Testis (tissue), 2 donors: ENCODE measurements at regions not wholly inside any gene's neighbourhood (a gene's known extent, or its start where the extent isn't known, plus 50 kb on each side); places are given as distances from the start of the nearest gene placed in this dataset.

Experiments used
- DNase-seq: peaks from one replicate; pipeline ENCODE4 v3.0.0-alpha.2; 2019
- H3K27ac ChIP-seq, 2 donors: fragments of 200-600 bp; sonication (generic); one replicate each; pipeline ENCODE4 v1.5.1; 2019
- H3K27me3 ChIP-seq: fragments of 200-600 bp; sonication (generic); one replicate; pipeline ENCODE4 v1.5.1; 2019
- H3K36me3 ChIP-seq: fragments of 200-600 bp; sonication (generic); one replicate; pipeline ENCODE4 v1.5.1; 2017; ENCODE audit warnings: low read depth; ENCODE audit errors: missing control alignments
- H3K4me1 ChIP-seq: fragments of 200-600 bp; sonication (generic); one replicate; pipeline ENCODE4 v1.5.1; 2019
- H3K4me3 ChIP-seq, 2 donors: fragments of 200-600 bp; sonication (generic); one replicate each; pipeline ENCODE4 v1.5.1; 2017 to 2019
- H3K9me3 ChIP-seq: fragments of 200-600 bp; sonication (generic); one replicate; pipeline ENCODE4 v1.5.1; 2017
- POLR2A ChIP-seq: fragments of 450-650 bp; IDR thresholded peaks from one replicate; pipeline ENCODE4 v1.6.1; 2017; ENCODE audit warnings: antibody characterized with exemption, mild to moderate bottlenecking, moderate library complexity
- WGBS, 2 donors: methylation state at CpG; one replicate each; pipeline ENCODE4 v1.1.5; 2018; 5-methylcytosine and 5-hydroxymethylcytosine counted together
- intact Hi-C: fragments of 100-400 bp; cut with DNase I; formaldehyde crosslinking; loops from one replicate; pipeline ENCODE4 v1.15.1; 2023; ENCODE audit warnings: low total_unique reads
- TF ChIP-seq, protein P1 (sequence below), 3 experiments: fragments of 450-650 bp in 2 of 3; fragments of 200-600 bp in 1 of 3; sonication (generic) in 1 of 3; IDR thresholded peaks; one replicate each; pipeline ENCODE4 v1.5.1; 2016 to 2019; ENCODE audit warnings: antibody characterized with exemption in 3 of 3, mild to moderate bottlenecking in 2 of 3, moderate library complexity in 1 of 3

GRCh38 chr13:73782450-73783449 lies 351.5 kb downstream of the KLF12 start:
- no peak overlapping the region for H3K27ac ChIP-seq
- intact Hi-C loops = no loop called here
- no peaks in the 10 kb centered on the region for H3K36me3 ChIP-seq
- no peaks in the 10 kb centered on the region for H3K27me3 ChIP-seq
- TF ChIP-seq POLR2A = no peak
- TF ChIP-seq, protein P1, sequence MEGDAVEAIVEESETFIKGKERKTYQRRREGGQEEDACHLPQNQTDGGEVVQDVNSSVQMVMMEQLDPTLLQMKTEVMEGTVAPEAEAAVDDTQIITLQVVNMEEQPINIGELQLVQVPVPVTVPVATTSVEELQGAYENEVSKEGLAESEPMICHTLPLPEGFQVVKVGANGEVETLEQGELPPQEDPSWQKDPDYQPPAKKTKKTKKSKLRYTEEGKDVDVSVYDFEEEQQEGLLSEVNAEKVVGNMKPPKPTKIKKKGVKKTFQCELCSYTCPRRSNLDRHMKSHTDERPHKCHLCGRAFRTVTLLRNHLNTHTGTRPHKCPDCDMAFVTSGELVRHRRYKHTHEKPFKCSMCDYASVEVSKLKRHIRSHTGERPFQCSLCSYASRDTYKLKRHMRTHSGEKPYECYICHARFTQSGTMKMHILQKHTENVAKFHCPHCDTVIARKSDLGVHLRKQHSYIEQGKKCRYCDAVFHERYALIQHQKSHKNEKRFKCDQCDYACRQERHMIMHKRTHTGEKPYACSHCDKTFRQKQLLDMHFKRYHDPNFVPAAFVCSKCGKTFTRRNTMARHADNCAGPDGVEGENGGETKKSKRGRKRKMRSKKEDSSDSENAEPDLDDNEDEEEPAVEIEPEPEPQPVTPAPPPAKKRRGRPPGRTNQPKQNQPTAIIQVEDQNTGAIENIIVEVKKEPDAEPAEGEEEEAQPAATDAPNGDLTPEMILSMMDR (IDR thresholded peaks at IDR 0.05) = no peak
- H3K4me1 ChIP-seq = no peaks in the 10 kb centered on the region
- DNase-seq = no peak
- 52 to 62% methylated on average over 6 of the region's 6 CpGs for WGBS, 2 donors
- no peak overlapping the region for H3K4me3 ChIP-seq
- H3K9me3 ChIP-seq = no peaks in the 10 kb centered on the region

DNA sequence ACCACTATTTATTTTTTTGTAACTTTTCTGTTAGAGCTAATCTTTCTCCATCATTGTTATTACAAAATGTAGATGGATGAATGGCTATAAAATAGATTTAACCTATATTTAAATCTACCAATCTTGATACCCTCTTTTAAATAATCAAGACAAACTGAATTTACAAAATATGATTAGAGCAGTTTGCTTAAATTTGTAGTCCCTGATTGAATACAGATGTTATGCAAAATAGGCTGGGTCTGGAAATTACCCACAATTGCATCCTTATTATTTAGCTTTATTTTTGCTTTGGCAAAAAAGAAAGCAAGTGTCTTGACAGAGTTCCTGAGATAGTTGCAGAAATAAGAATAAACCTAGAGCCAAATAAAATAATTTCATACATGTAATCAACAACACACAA lies 352.8 kb downstream of the KLF12 start:
- Histone ChIP-seq H3K4me1 (no peaks in the 10 kb centered on the region), H3K9me3 (no peaks in the 10 kb centered on the region), H3K27ac (no peak overlapping the region), H3K4me3 (no peak overlapping the region), H3K27me3 (no peaks in the 10 kb centered on the region), H3K36me3 (no peaks in the 10 kb centered on the region)
- intact Hi-C loops = no loop called here
- DNase-seq = no peak
- TF ChIP-seq, protein P1 (IDR thresholded peaks at IDR 0.05) = no peak
- no peak for TF ChIP-seq POLR2A

GRCh38 chr13:73779881-73780280 lies 354.3 kb downstream of the KLF12 start:
- Histone ChIP-seq H3K27me3 (no peaks in the 10 kb centered on the region), H3K9me3 (no peaks in the 10 kb centered on the region), H3K36me3 (no peaks in the 10 kb centered on the region), H3K4me3 (no peak overlapping the region), H3K27ac (no peak overlapping the region), H3K4me1 (no peaks in the 10 kb centered on the region)
- no peak for TF ChIP-seq POLR2A
- TF ChIP-seq, protein P1 (IDR thresholded peaks at IDR 0.05) = no peak
- WGBS, 2 donors = 63 to 67% methylated on average over 1 of the region's 1 CpG
- intact Hi-C loops = no loop called here
- no peak for DNase-seq

- Histone ChIP-seq H3K4me1 (no peaks in the 10 kb centered on the region), H3K36me3 (no peaks in the 10 kb centered on the region), H3K4me3 (no peak overlapping the region), H3K27me3 (no peaks in the 10 kb centered on the region), H3K9me3 (no peaks in the 10 kb centered on the region), H3K27ac (no peak overlapping the region)
- no peak for TF ChIP-seq POLR2A
- TF ChIP-seq, protein P1 (IDR thresholded peaks at IDR 0.05) = no peak
- intact Hi-C loops = no loop called here
- 90 to 93% methylated on average over 17 of the region's 17 CpGs for WGBS, 2 donors
- no peak for DNase-seq
Measured at GRCh38 chr13:73778242-73778864, 355.9 kb downstream of the KLF12 start.
